ENCODE measurements at regions not wholly inside any gene's neighbourhood (a gene's known extent, or its start where the extent isn't known, plus 50 kb on each side); places are given as distances from the start of the nearest gene placed in this dataset.

- DNase-seq (ENCODE audit: low read depth in 1 of 2, low spot score in 1 of 2) (no peak), ATAC-seq (no peak), FAIRE-seq (no peak)
- H3K4me2 ChIP-seq: no peak overlapping the region
- H3K27ac ChIP-seq: no peak overlapping the region
- H3K4me1 ChIP-seq: no peaks in the 10 kb centered on the region
- no peak overlapping the region for H3K4me3 ChIP-seq
- no peaks in the 10 kb centered on the region for H3K9me3 ChIP-seq
- CTCF ChIA-PET: no interaction called here
- TF ChIP-seq FOSB (CRISPR knock-in tag; IDR thresholded peaks at IDR 0.05): no peak
- TF ChIP-seq, protein P1, sequence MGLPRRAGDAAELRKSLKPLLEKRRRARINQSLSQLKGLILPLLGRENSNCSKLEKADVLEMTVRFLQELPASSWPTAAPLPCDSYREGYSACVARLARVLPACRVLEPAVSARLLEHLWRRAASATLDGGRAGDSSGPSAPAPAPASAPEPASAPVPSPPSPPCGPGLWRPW (IDR thresholded peaks at IDR 0.05): no peak
- TF ChIP-seq RARB (CRISPR knock-in tag; IDR thresholded peaks at IDR 0.05): no peak
- no peak for TF ChIP-seq ZNF302 (CRISPR knock-in tag; IDR thresholded peaks at IDR 0.05)
- TF ChIP-seq CEBPB (IDR thresholded peaks at IDR 0.05): no peak
- no peak for TF ChIP-seq POLR2A (IDR thresholded peaks at IDR 0.05; ENCODE audit: low read length)
- TF ChIP-seq RNF2 (IDR thresholded peaks at IDR 0.05; ENCODE audit: borderline replicate concordance, low read depth): no peak
- TF ChIP-seq ZC3H11A (IDR thresholded peaks at IDR 0.05): no peak
- no peak for TF ChIP-seq ESRRA (IDR thresholded peaks at IDR 0.05; ENCODE audit: borderline replicate concordance, low read length)
- no peak for TF ChIP-seq SREBF2 (IDR thresholded peaks at IDR 0.05)
- no peak for TF ChIP-seq RFX5 (IDR thresholded peaks at IDR 0.05)
- no peak for TF ChIP-seq REST (IDR thresholded peaks at IDR 0.05)
- no peak for TF ChIP-seq CHD2 (IDR thresholded peaks at IDR 0.05; ENCODE audit: low read length, partially characterized antibody)
- no peak for TF ChIP-seq POLR2AphosphoS2 (conservative IDR thresholded peaks at IDR 0.05; ENCODE audit: low read length)
- POLR2A ChIA-PET: no interaction called here
- 43% methylated on average over 6 of the region's 6 CpGs for whole genome bisulfite sequencing (ENCODE audit: missing lambda C conversion rate)
Measured at GRCh38 chr12:77772676-77773298, 57.9 kb upstream of the NAV3 start.

GRCh38 chr12:77768558-77768957, 62.1 kb upstream of the NAV3 start:
- FAIRE-seq (no peak), ATAC-seq (no peak; a peak in 1 of 6 replicates), DNase-seq (ENCODE audit: low read depth in 1 of 2, low spot score in 1 of 2) (no peak)
- Histone ChIP-seq H3K4me1 (no peaks in the 10 kb centered on the region), H3K4me3 (no peak overlapping the region), H3K4me2 (no peak overlapping the region), H3K9me3 (no peaks in the 10 kb centered on the region), H3K27ac (no peak overlapping the region)
- CTCF ChIA-PET: interaction anchor here (1.3 kb wide), 1 partner anchor 10 kb away, joined by 3 read pairs; no protein-coding TSS in a partner anchor
- TF ChIP-seq, protein P2, sequence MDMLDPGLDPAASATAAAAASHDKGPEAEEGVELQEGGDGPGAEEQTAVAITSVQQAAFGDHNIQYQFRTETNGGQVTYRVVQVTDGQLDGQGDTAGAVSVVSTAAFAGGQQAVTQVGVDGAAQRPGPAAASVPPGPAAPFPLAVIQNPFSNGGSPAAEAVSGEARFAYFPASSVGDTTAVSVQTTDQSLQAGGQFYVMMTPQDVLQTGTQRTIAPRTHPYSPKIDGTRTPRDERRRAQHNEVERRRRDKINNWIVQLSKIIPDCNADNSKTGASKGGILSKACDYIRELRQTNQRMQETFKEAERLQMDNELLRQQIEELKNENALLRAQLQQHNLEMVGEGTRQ (IDR thresholded peaks at IDR 0.05): no peak
- TF ChIP-seq EHF (CRISPR knock-in tag; IDR thresholded peaks at IDR 0.05): no peak
- 0% methylated on average over 1 of the region's 1 CpG for WGBS (ENCODE audit: missing lambda C conversion rate)
- POLR2A ChIA-PET: no interaction called here

DNA sequence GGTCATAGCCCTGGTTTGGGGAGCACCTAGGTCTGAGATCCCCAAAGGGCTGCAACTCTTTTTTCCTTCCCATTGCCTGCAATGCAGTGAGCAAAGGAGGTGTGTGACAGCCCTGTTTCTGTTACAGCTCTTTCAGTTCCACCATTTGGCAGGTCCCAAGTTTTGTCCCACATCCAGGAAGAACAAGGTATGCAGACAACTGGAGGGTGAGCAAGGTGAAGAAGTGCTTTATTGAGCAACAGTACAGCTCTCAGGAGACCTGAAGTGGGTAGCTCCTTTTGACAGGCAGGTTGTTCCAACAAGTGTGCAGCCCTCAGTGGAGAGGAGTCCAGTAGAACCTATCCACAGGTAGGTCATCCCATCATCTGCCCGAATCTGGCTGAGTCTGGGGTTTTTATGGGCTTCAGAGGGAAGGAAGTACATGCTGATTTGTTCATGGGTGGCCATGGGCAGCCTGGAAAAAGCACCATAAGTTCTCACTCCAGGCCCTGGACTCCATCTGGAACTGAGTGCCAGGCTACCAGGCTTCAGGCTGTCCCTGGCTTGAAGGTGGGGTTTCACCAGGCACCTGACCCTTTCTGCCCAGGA, 62.8 kb upstream of the NAV3 start:
- H3K9me3 ChIP-seq: no peaks in the 10 kb centered on the region
- H3K4me1 ChIP-seq: no peaks in the 10 kb centered on the region
- CTCF ChIA-PET: interaction anchor here (0.6 kb wide), 1 partner anchor 11 kb away, joined by 3 read pairs; no protein-coding TSS in a partner anchor
- POLR2A ChIA-PET: no interaction called here
- no peak overlapping the region for H3K4me2 ChIP-seq
- FAIRE-seq: no peak
- TF ChIP-seq HOXB5 (CRISPR knock-in tag; IDR thresholded peaks at IDR 0.05): no peak
- TF ChIP-seq RNF2 (IDR thresholded peaks at IDR 0.05; ENCODE audit: borderline replicate concordance, low read depth): no peak
- TF ChIP-seq, protein P3, sequence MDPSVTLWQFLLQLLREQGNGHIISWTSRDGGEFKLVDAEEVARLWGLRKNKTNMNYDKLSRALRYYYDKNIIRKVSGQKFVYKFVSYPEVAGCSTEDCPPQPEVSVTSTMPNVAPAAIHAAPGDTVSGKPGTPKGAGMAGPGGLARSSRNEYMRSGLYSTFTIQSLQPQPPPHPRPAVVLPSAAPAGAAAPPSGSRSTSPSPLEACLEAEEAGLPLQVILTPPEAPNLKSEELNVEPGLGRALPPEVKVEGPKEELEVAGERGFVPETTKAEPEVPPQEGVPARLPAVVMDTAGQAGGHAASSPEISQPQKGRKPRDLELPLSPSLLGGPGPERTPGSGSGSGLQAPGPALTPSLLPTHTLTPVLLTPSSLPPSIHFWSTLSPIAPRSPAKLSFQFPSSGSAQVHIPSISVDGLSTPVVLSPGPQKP (IDR thresholded peaks at IDR 0.05; ENCODE audit: low read depth, low read length): no peak
- no peak for TF ChIP-seq EP300 (IDR thresholded peaks at IDR 0.05)
- no peak for TF ChIP-seq EHMT2 (IDR thresholded peaks at IDR 0.05; ENCODE audit: low read depth)
- no peak for TF ChIP-seq HMGXB4 (CRISPR knock-in tag; IDR thresholded peaks at IDR 0.05; ENCODE audit: borderline replicate concordance)
- TF ChIP-seq JUNB (IDR thresholded peaks at IDR 0.05): no peak
- no peak for TF ChIP-seq JUN (IDR thresholded peaks at IDR 0.05)
- TF ChIP-seq RAD21 (conservative IDR thresholded peaks at IDR 0.05 in 1 of 2, IDR thresholded peaks at IDR 0.05 in 1 of 2): no peak
- H3K27ac ChIP-seq: no peak overlapping the region
- H3K4me3 ChIP-seq: no peak overlapping the region
- no peak for ATAC-seq
- 8% methylated on average over 1 of the region's 1 CpG for WGBS (ENCODE audit: missing lambda C conversion rate)
- no peak for DNase-seq (ENCODE audit: low read depth in 1 of 2, low spot score in 1 of 2)

Data from A549 (cell line).